ENCODE measurements at regions not wholly inside any gene's neighbourhood (a gene's known extent, or its start where the extent isn't known, plus 50 kb on each side); places are given as distances from the start of the nearest gene placed in this dataset.

DNA sequence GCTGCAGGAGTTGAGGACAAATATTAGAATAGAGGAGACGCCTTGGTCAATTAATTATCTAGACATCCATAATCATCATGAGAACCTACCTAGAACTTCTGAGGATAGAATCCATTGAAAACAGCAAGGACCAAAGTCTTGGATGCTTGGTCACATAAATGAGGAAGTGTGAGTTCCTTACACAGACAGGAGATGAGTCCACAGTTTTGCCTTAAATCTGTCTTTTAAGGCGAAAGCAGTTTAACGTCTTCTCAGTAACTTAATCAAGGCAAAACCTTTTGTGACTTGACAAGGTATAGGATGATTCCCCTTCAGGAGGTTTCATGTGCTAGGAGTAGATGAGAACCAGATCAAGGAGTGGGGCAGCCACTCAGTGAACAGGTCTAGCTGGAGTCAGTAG is 1783.2 kb upstream of the CELF4 start:
- Mint-ChIP-seq H3K36me3 (ENCODE audit: insufficient read depth, unreplicated experiment) (no peaks in the 10 kb centered on the region), H3K9me3 (ENCODE audit: unreplicated experiment) (no peaks in the 10 kb centered on the region), H3K4me1 (ENCODE audit: low read depth, unreplicated experiment) (peaks cover 24% of the 10 kb centered on the region), H3K4me3 (ENCODE audit: unreplicated experiment) (no peak overlapping the region), H3K27ac (ENCODE audit: unreplicated experiment) (no peak overlapping the region), H3K27me3 (ENCODE audit: insufficient read depth, unreplicated experiment) (no peaks in the 10 kb centered on the region)
- intact Hi-C loops (cut with micrococcal nuclease; ENCODE audit: unreplicated experiment) = loop anchor here (10.0 kb wide), 1 partner anchor 174 kb away; no protein-coding TSS in a partner anchor
- no peaks in the 10 kb centered on the region for H3K9me3 ChIP-seq
- no peaks in the 10 kb centered on the region for H3K36me3 ChIP-seq (ENCODE audit: control insufficient read depth, insufficient read depth, low read length)
- TF ChIP-seq, protein P1, sequence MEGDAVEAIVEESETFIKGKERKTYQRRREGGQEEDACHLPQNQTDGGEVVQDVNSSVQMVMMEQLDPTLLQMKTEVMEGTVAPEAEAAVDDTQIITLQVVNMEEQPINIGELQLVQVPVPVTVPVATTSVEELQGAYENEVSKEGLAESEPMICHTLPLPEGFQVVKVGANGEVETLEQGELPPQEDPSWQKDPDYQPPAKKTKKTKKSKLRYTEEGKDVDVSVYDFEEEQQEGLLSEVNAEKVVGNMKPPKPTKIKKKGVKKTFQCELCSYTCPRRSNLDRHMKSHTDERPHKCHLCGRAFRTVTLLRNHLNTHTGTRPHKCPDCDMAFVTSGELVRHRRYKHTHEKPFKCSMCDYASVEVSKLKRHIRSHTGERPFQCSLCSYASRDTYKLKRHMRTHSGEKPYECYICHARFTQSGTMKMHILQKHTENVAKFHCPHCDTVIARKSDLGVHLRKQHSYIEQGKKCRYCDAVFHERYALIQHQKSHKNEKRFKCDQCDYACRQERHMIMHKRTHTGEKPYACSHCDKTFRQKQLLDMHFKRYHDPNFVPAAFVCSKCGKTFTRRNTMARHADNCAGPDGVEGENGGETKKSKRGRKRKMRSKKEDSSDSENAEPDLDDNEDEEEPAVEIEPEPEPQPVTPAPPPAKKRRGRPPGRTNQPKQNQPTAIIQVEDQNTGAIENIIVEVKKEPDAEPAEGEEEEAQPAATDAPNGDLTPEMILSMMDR (IDR thresholded peaks at IDR 0.05; ENCODE audit: insufficient read depth in 1 of 2, low read depth in 1 of 2, low read length in 1 of 2, severe bottlenecking in 1 of 2, unreplicated experiment in 1 of 2) = no peak
- ChIA-PET POLR2A (no interaction called here), CTCF (no interaction called here)
- BruUV-seq (replicated peaks) = no TSS peak
- DNase-seq = no peak
- H3K27me3 ChIP-seq (replicated peaks; ENCODE audit: control insufficient read depth, insufficient read depth, low read length) = no peaks in the 10 kb centered on the region
- H3K4me1 ChIP-seq = peaks cover 9% of the 10 kb centered on the region
- no peak overlapping the region for H3K4me3 ChIP-seq (ENCODE audit: low read depth, low read length)

DNA sequence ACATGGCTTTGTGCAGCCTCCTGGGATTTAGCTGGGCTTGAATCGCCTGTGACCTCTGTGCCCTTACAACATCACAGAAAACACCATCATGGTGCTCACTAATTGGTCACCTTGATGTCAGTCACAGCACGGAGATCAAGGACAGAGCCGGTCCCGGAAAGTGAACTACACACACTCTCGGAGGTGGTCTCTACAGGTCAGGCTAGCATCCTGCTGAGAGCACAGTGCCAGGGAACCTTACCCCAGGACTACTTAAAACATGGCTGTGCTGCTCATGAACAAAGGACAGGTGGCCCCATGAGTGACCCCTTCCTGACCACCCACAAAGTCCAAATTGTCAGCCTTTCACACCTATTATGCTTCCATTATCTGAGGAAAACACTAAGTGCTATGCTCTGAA is 1782.1 kb upstream of the CELF4 start:
- CTCF ChIA-PET = no interaction called here
- POLR2A ChIA-PET = no interaction called here
- no peak for DNase-seq
- H3K36me3 Mint-ChIP-seq (ENCODE audit: insufficient read depth, unreplicated experiment) = no peaks in the 10 kb centered on the region
- no peak overlapping the region for H3K27ac Mint-ChIP-seq (ENCODE audit: unreplicated experiment)
- Histone ChIP-seq H3K9me3 (no peaks in the 10 kb centered on the region), H3K27me3 (replicated peaks; ENCODE audit: control insufficient read depth, insufficient read depth, low read length) (no peaks in the 10 kb centered on the region), H3K4me3 (ENCODE audit: low read depth, low read length) (no peak overlapping the region), H3K36me3 (ENCODE audit: control insufficient read depth, insufficient read depth, low read length) (no peaks in the 10 kb centered on the region), H3K4me1 (peaks cover 17% of the 10 kb centered on the region)
- no peak overlapping the region for H3K4me3 Mint-ChIP-seq (ENCODE audit: unreplicated experiment)
- peaks cover 18% of the 10 kb centered on the region for H3K4me1 Mint-ChIP-seq (ENCODE audit: low read depth, unreplicated experiment)
- BruUV-seq (replicated peaks) = no TSS peak
- intact Hi-C loops (cut with micrococcal nuclease; ENCODE audit: unreplicated experiment) = loop anchor here (10.0 kb wide), 1 partner anchor 173 kb away; no protein-coding TSS in a partner anchor
- no peaks in the 10 kb centered on the region for H3K9me3 Mint-ChIP-seq (ENCODE audit: unreplicated experiment)
- TF ChIP-seq, protein P1 (IDR thresholded peaks at IDR 0.05; ENCODE audit: insufficient read depth in 1 of 2, low read depth in 1 of 2, low read length in 1 of 2, severe bottlenecking in 1 of 2, unreplicated experiment in 1 of 2) = no peak
- H3K27me3 Mint-ChIP-seq (ENCODE audit: insufficient read depth, unreplicated experiment) = no peaks in the 10 kb centered on the region

DNA sequence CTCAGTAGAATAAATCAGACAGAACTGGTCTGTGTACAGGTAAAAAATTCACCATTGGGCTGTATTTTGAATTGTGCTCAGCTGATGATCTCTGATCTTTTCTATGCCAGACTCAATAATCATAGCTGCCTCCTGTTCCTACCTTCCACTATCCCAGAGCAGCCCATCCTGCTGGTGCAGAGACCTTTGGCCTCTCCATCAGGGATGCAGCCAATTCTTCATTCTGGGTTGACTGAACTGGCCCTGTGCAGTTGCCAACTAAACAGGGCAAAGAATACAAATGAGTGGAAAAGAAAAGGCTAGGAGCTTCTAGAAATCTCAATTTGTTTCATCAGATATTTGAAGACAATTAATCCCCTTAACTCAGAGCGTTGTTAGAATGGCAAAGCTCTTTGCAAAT is 1781.3 kb upstream of the CELF4 start:
- Mint-ChIP-seq H3K4me3 (ENCODE audit: unreplicated experiment) (no peak overlapping the region), H3K9me3 (ENCODE audit: unreplicated experiment) (no peaks in the 10 kb centered on the region), H3K4me1 (ENCODE audit: low read depth, unreplicated experiment) (peaks cover 15% of the 10 kb centered on the region), H3K27ac (ENCODE audit: unreplicated experiment) (no peak overlapping the region), H3K27me3 (ENCODE audit: insufficient read depth, unreplicated experiment) (no peaks in the 10 kb centered on the region), H3K36me3 (ENCODE audit: insufficient read depth, unreplicated experiment) (no peaks in the 10 kb centered on the region)
- H3K9me3 ChIP-seq = no peaks in the 10 kb centered on the region
- POLR2A ChIA-PET = no interaction called here
- BruUV-seq (replicated peaks) = no TSS peak
- H3K4me3 ChIP-seq (ENCODE audit: low read depth, low read length) = no peak overlapping the region
- H3K27me3 ChIP-seq (replicated peaks; ENCODE audit: control insufficient read depth, insufficient read depth, low read length) = no peaks in the 10 kb centered on the region
- no peaks in the 10 kb centered on the region for H3K36me3 ChIP-seq (ENCODE audit: control insufficient read depth, insufficient read depth, low read length)
- CTCF ChIA-PET = no interaction called here
- DNase-seq = no peak
- intact Hi-C loops (cut with micrococcal nuclease; ENCODE audit: unreplicated experiment) = loop anchor here (10.0 kb wide), 1 partner anchor 172 kb away; no protein-coding TSS in a partner anchor
- peaks cover 13% of the 10 kb centered on the region for H3K4me1 ChIP-seq
- TF ChIP-seq, protein P1 (IDR thresholded peaks at IDR 0.05; ENCODE audit: insufficient read depth in 1 of 2, low read depth in 1 of 2, low read length in 1 of 2, severe bottlenecking in 1 of 2, unreplicated experiment in 1 of 2) = no peak

Measured in Caco-2 (cell line).